ENCODE measurements at regions not wholly inside any gene's neighbourhood (a gene's known extent, or its start where the extent isn't known, plus 50 kb on each side); places are given as distances from the start of the nearest gene placed in this dataset.

- FAIRE-seq, result no peak
- Histone ChIP-seq H3K9me1 (replicated peaks; ENCODE audit: control insufficient read depth, extremely low read depth, insufficient read depth, low read length) (no peaks in the 10 kb centered on the region), H3K4me3 (replicated peaks in 1 of 3; ENCODE audit: insufficient read depth in 1 of 3, low read depth in 1 of 3, low read length in 3 of 3) (no peak overlapping the region), H3K36me3 (ENCODE audit: control insufficient read depth in 2 of 2, extremely low read depth in 1 of 2, insufficient read depth in 2 of 2, low read length in 2 of 2) (no peaks in the 10 kb centered on the region), H3K9ac (replicated peaks; ENCODE audit: extremely low read depth, insufficient read depth, low read length) (no peak overlapping the region), H2AFZ (ENCODE audit: low read depth, low read length) (no peak overlapping the region), H3K4me1 (ENCODE audit: control insufficient read depth, extremely low read depth, insufficient read depth, low read length) (no peaks in the 10 kb centered on the region), H3K4me2 (ENCODE audit: insufficient read depth, low read length) (no peak overlapping the region), H3K27ac (ENCODE audit: insufficient read depth, low read depth, low read length) (no peak overlapping the region), H4K20me1 (replicated peaks; ENCODE audit: control insufficient read depth, extremely low read depth, insufficient read depth, low read length) (no peaks in the 10 kb centered on the region), H3K9me3 (replicated peaks; ENCODE audit: control insufficient read depth, insufficient read depth, low read length) (no peaks in the 10 kb centered on the region), H3K79me2 (ENCODE audit: control insufficient read depth, insufficient read depth, low read length) (no peaks in the 10 kb centered on the region), H3K27me3 (ENCODE audit: control insufficient read depth in 2 of 2, insufficient read depth in 2 of 2, low read length in 2 of 2) (no peaks in the 10 kb centered on the region)
- no peak for DNase-seq (ENCODE audit: low read depth, low spot score)
- POLR2A ChIA-PET, result no interaction called here
- BruUV-seq (replicated peaks), result no TSS peak
- CTCF ChIA-PET, result no interaction called here
- dilution Hi-C loops (cut with MboI; ENCODE audit: extremely low pct_ligation_motif_present, low sequenced_read_pairs) (no loop called here), intact Hi-C loops (cut with micrococcal nuclease) (no loop called here)
- TF ChIP-seq GATA2 (IDR thresholded peaks at IDR 0.05; ENCODE audit: insufficient read depth, insufficient read length, low read depth, low read length), result no peak
- no peak for TF ChIP-seq MAX (IDR thresholded peaks at IDR 0.05; ENCODE audit: insufficient read depth, insufficient read length)
- TF ChIP-seq POLR2AphosphoS5 (IDR thresholded peaks at IDR 0.05; ENCODE audit: insufficient read depth, low read depth, low read length), result no peak
- TF ChIP-seq JUN (IDR thresholded peaks at IDR 0.05; ENCODE audit: borderline replicate concordance, insufficient read depth, insufficient read length, low read depth), result no peak
- no peak for TF ChIP-seq POLR2A (IDR thresholded peaks at IDR 0.05; ENCODE audit: low read depth, low read length)
- no peak for TF ChIP-seq MYC (IDR thresholded peaks at IDR 0.05; ENCODE audit: low read depth, low read length)
- no peak for TF ChIP-seq CTCF (IDR thresholded peaks at IDR 0.05; ENCODE audit: extremely low read depth in 1 of 2, insufficient read depth in 1 of 2, low read depth in 1 of 2, low read length in 2 of 2)
- TF ChIP-seq FOS (IDR thresholded peaks at IDR 0.05; ENCODE audit: borderline replicate concordance, insufficient read depth, low read length), result no peak
- TF ChIP-seq EZH2 (IDR thresholded peaks at IDR 0.05; ENCODE audit: borderline replicate concordance, low read depth, low read length, severe bottlenecking), result no peak
These were observed 71.8 kb upstream of the IVNS1ABP start for GRCh38 chr1:185388815-185389214.

Measured in endothelial cell of umbilical vein (primary cell).